RWPE1 (cell line): ENCODE measurements at regions not wholly inside any gene's neighbourhood (a gene's known extent, or its start where the extent isn't known, plus 50 kb on each side); places are given as distances from the start of the nearest gene placed in this dataset.

Experiments
- CTCF ChIA-PET: fragments of 350-600 bp; sonication (Branson Sonifier 250); formaldehyde crosslinking; extraction: SDS; loops from one replicate; lab custom pipeline; 2021; lab: Yijun Ruan, JAX
- POLR2A ChIA-PET: fragments of 400-600 bp; formaldehyde crosslinking; extraction: SDS; loops from one replicate; lab custom pipeline; 2020; ENCODE audit warnings: antibody characterized with exemption; ENCODE audit not compliant: low non-redundant PET; lab: Yijun Ruan, JAX
- DNase-seq: peaks from one replicate; pipeline ENCODE4 v3.0.0; 2012; ENCODE audit warnings: low spot score
- H3K27ac ChIP-seq: fragments of 450-650 bp; 2 replicates; pipeline ENCODE4 v1.5.1; 2017
- CTCF ChIP-seq: fragments of 450-650 bp; conservative IDR thresholded peaks from 2 replicates; pipeline ENCODE4 v1.5.1; 2017; ENCODE audit warnings: low read depth, mild to moderate bottlenecking

- no peak for DNase-seq
- POLR2A ChIA-PET, result no interaction called here
- CTCF ChIA-PET, result interaction anchor here (0.6 kb wide), 2 partner anchors 242 to 1142 kb away, joined by 3 to 4 read pairs; no protein-coding TSS in a partner anchor
- no peak for TF ChIP-seq CTCF
- no peak overlapping the region for H3K27ac ChIP-seq
Observed at GRCh38 chr5:97918057-97918456, 735.0 kb upstream of the RIOK2 start.

GRCh38 chr5:97918620-97919019 lies 735.6 kb upstream of the RIOK2 start:
- CTCF ChIA-PET, result interaction anchor here (0.6 to 0.7 kb wide), 2 partner anchors 17 to 1142 kb away, joined by 3 to 5 read pairs; no protein-coding TSS in a partner anchor
- no peak for TF ChIP-seq CTCF
- POLR2A ChIA-PET, result no interaction called here
- no peak for DNase-seq
- H3K27ac ChIP-seq, result no peak overlapping the region

GRCh38 chr5:97919719-97920118 lies 736.7 kb upstream of the RIOK2 start:
- no peak overlapping the region for H3K27ac ChIP-seq
- no peak for DNase-seq
- CTCF ChIA-PET, result interaction anchor here (0.6 kb wide), 1 partner anchor 51 kb away, joined by 6 read pairs; no protein-coding TSS in a partner anchor
- TF ChIP-seq CTCF, result no peak
- POLR2A ChIA-PET, result no interaction called here

GRCh38 chr5:97922776-97923175 lies 739.7 kb upstream of the RIOK2 start:
- POLR2A ChIA-PET, result no interaction called here
- CTCF ChIA-PET, result interaction anchor here (0.7 to 0.8 kb wide), 2 partner anchors 696 to 737 kb away, joined by 3 to 6 read pairs; no protein-coding TSS in a partner anchor
- no peak for DNase-seq
- H3K27ac ChIP-seq, result no peak overlapping the region
- TF ChIP-seq CTCF, result no peak

- ChIA-PET POLR2A (no interaction called here), CTCF (no interaction called here)
- H3K27ac ChIP-seq, result no peak overlapping the region
- DNase-seq, result no peak
- TF ChIP-seq CTCF, result no peak
Observed at GRCh38 chr5:97923496-97923895, 740.4 kb upstream of the RIOK2 start.

- no peak overlapping the region for H3K27ac ChIP-seq
- ChIA-PET CTCF (interaction anchor here (0.7 kb wide), 1 partner anchor 10 kb away, joined by 3 read pairs; no protein-coding TSS in a partner anchor), POLR2A (no interaction called here)
- no peak for TF ChIP-seq CTCF
- DNase-seq, result no peak
Observed at GRCh38 chr5:97923997-97924396, 741.0 kb upstream of the RIOK2 start.
